HG02763 (cell line): ENCODE measurements at regions not wholly inside any gene's neighbourhood (a gene's known extent, or its start where the extent isn't known, plus 50 kb on each side); places are given as distances from the start of the nearest gene placed in this dataset.
"Not testable (repeated sequence)": the region's sequence is repeated elsewhere in the genome, so short reads cannot be mapped to it uniquely, and the experiment has no call there.

Experiments
- ATAC-seq: cut with Tn5 transposase; IDR thresholded peaks from one replicate; pipeline ENCODE4 v1.9.1; 2021; ENCODE audit warnings: mild to moderate bottlenecking, moderate library complexity; ENCODE audit not compliant: unreplicated experiment

DNA sequence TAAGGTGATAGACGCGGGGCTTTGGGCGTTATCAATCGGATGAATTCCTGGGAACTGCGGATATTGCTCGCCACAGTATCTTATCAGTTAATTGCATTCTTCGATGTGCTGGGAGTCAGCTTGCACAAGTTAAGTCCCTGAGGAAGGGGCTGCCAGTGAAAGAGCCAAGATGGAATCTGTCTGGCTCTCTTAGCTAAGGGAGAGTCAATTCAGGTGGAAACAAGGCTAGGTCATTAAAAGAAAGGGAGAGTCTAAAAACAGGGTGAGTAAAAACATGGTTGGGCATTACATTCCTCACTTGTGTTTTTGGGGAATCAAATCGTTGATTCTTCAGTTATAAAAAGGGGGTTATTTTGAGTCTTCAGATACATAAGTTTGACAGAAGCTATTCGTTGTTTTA lies 196.2 kb downstream of the OTOP1 start:
- not testable (repeated sequence) for ATAC-seq

DNA sequence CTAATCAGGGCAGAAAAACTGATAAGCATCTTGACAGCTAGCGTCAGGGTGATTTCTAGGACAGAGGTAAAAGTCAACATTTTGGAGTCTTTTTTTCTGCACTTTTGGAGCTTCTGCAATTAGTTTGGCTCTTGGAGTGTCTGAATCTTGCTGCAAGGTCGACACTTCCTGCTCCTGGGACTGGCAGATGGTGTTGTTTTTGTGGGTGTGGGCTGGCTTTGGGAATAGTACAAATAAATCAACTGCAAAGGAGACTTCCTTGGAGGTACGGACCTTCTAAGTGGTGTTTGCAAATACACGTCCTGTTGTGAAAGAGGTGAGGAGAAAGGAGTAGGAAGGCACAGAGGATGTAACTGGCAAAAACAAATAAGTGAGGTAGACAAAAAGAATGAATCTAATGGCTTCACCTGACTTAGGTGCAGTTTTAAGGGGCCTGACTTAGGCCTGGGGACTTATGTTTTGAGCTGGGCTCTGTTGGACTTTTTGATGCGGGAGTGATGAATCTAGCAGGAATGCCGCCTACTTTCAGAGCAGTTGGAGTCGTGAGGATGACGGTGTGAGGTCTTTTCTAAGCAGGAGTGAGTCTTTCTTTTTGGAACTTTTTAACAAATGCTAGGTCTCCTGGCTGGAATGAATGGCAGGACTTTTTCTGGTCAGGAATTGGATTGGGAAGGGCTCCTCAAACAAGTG lies 195.1 kb downstream of the OTOP1 start:
- ATAC-seq: not testable (repeated sequence)

DNA sequence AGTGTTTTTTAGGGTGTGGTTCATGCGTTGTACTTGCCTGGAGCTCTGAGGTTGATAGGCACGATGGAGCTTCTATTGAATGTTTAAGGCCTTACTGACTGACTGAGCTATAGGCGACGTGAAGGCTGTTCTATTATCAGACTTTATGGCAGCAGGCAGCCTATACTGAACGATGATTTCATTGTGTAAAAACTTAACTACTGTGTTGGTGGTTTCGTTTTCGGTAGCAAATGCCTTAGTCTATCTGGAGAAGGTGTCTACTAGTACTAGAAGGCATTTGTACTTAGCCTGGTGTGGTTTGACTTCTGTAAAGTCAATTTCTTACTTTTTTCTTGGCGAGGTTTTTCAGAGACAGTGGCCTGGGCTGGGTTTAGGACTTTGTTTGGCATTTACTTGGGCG lies 194.4 kb downstream of the OTOP1 start:
- not testable (repeated sequence) for ATAC-seq

DNA sequence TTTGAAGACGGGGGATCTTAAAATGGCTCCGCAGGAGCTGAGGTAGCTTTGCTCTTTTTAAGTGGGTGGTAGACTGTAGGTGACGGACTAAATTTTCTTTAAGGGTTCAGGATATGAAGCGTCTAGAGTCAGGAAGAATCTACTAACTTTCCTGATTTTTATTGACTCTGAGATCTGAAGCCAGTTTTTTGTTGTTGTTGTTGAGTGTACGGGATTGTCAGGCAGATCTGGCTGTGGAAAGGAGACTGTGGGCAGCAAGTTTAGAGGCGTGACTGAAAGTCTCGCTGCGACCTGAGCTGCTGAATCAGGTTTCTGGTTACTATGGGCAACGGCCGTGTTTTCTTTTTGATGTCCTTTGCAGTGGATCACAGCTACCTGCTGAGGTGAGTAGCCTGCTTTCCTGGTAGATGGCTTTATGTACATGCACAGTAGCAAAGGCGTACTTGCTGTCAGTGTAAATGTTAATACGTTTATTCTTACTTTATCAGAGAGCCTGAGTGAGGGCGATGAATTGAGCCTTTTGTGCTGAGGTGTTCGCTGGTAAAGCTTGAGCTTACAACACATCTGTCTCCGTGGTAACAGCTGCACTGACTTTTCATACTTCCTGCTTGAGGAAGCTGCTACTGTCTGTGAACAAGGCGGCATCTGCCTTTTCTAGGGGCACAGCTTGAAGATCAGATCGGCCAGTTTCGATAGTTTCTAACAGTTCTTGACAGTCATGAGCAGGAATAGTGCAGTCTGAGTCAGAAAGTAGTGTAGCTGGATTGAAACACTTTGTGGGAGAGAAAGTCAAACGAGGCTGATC lies 193.7 kb downstream of the OTOP1 start:
- not testable (repeated sequence) for ATAC-seq

DNA sequence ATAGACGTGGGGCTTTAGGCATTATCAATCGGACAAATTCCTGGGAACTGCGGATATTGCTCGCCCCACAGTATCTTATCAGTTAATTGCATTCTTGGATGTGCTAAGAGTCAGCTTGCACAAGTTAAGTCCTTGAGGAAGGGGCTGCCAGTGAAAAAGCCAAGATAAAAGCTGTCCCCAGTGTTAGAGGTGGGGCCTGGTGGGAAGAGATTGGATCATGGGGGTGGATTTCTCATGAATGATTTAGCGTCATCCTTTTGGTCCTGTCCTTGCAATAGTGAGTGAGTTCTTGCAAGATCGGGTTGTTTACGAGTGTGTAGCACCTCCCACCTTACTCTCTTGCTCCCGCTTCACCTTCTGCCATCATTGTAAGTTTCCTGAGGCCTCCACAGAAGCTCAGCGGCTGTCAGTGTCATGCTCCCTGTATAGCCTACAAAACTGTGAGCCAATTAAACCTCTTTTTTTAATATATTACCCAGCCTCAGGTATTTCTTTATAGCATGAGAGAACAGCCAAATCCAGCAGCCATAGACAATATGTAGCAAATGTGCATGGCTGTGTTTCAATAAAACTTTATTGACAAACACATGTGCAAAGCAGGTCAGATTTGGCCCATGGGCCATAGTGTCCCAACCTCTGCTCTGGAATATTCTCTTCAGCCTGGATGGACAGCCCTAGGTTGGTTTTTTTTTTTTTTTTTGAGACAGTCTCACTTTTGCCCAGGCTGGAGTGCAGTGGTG lies 189.2 kb downstream of the OTOP1 start:
- ATAC-seq: not testable (repeated sequence)

DNA sequence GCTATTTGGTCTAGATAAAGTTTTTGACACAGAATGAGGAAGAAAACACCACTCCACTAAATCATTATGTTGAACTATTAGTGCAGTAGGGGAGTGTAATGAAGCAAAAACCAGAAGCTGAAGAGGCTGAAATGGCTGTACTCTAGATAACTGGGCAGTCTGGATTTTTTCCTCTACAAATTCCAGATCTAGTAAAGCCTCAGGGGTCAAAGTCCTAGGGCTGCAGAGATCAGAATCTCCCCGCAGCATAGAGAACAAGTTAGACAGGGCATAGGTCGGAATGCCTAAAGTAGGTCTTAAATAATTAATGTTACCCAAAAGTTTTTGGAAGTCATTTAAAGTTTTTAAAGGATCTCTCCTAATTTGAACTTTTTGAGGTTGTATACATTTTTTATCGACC lies 180.9 kb downstream of the OTOP1 start:
- not testable (repeated sequence) for ATAC-seq

DNA sequence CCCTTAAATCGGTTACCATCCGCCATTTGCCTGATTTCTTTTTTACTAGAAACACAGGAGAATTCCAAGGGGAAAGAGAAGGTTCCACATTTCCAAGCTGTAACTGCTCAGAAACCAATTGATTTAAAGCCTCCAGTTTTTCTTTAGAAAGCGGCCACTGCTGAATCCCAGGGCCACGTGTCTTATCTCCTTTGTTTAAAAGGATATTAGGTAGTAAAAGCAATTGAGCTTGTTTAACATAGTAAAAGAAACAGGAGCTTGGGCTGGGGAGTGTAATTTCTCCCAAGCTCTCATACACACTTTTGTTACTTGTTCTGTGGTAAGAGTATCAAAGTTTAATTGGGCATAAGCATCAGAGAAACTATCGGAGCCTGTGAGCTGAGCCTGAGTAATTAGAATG lies 180.0 kb downstream of the OTOP1 start:
- ATAC-seq: not testable (repeated sequence)

DNA sequence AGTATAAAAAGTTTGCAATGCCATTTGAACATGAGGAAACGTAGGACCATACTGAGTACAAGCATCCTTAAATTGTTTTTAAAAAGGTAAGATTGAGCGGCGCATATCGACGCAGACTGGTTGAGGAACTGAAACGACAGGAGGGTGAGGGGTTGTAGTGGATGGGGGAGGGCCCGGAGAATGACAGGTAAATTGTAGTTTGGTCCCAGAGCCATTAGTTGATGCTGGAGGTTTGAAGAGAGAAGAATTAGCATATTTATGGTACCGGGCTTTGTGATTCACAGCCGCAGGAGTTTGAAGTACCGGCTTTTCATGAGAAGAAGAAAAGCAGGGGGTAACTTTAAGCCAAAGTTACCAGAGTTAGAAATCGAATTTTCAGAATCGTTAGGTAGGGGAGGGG lies 179.5 kb downstream of the OTOP1 start:
- ATAC-seq: not testable (repeated sequence)

DNA sequence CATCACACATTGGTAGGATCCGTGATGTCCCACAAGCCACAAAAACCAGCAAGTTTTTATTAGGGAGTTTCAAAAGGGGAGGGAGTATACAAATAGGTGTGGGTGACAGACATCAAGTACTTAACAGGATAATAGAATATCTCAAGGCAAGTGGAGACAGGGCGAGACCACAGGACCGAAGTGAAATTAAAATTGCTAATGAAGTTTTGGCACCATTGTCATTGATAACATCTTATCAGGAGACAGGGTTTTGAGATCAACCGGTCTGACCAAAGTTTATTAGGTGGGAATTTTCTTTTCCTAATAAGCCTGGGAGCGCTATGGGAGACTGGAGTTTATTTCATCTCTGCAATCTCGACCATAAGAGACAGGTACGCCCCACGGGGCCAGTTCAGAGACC lies 178.5 kb downstream of the OTOP1 start:
- not testable (repeated sequence) for ATAC-seq

DNA sequence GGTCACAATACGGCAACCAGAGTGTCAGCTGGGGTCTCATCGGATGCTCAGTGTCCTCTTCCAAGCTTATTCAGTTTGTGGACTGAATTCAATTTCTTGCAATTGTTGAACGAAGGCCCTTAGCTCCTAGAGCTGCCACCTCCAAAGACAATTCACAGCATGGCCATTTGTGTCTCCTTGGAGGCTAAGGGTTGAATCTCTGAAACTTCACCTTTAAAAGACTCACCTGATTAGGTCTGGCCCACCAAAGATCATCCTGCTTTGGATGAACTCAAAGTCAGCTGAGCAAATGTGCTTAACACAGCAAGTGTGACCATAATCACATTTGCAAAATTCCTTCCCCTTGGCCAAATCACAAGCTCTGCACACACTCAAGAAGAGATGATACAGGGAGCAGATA lies 175.9 kb downstream of the OTOP1 start:
- ATAC-seq: not testable (repeated sequence)

DNA sequence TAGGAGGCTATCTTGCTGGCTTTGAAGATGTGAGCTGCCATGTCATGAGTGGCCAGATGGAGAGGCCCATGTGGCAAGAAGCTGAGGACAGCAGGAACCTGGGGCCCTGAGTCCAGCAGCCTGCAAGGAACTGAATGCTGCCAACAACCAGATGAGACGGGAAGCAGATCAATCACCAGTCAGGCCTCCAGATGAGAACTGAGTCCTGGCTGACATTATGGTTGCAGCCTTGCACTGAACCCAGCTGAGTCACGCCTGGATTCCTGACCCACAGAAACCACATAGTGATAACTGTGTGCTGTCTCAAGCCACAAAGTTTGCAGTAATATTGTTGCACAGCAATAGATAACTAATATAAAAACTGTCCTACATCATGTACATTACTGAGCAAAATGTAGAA lies 173.8 kb downstream of the OTOP1 start:
- not testable (repeated sequence) for ATAC-seq

DNA sequence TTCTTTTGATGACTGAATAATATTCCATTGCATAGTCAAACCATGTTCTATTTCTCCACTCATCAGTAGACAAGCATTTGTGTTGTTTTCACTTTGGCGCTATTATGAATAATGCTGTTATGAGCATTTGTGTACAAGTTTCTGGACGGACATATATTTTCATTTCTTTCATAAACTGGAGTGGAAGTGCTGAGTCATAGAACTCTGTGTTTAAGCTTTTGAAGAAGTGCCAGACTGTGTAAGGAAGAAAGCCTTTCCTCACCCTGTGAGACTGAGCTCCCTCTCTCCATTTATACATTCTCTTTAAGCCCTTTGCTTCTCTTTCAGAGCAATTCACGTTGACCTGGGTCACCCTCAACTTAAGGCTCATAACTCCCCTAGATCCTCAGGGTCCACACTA lies 169.5 kb downstream of the OTOP1 start:
- not testable (repeated sequence) for ATAC-seq

DNA sequence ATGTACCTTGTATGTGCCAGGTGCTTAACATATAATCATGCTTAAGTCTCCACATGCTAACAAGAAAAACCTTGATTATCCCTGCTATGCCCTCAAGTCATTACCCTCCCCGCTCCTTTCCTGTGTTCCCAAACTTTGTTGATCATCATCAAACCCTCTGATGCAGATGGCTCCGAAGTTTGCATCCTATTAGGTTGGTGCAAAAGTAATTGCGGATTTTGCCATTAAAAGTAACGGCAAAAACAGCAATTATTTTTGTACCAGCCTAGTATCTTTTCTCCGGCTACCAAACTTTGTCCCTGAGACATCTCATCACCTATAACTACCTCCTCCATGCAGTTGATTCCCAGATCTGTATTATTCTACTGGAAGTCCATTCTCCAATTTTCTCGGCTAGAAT lies 142.6 kb downstream of the OTOP1 start:
- not testable (repeated sequence) for ATAC-seq

DNA sequence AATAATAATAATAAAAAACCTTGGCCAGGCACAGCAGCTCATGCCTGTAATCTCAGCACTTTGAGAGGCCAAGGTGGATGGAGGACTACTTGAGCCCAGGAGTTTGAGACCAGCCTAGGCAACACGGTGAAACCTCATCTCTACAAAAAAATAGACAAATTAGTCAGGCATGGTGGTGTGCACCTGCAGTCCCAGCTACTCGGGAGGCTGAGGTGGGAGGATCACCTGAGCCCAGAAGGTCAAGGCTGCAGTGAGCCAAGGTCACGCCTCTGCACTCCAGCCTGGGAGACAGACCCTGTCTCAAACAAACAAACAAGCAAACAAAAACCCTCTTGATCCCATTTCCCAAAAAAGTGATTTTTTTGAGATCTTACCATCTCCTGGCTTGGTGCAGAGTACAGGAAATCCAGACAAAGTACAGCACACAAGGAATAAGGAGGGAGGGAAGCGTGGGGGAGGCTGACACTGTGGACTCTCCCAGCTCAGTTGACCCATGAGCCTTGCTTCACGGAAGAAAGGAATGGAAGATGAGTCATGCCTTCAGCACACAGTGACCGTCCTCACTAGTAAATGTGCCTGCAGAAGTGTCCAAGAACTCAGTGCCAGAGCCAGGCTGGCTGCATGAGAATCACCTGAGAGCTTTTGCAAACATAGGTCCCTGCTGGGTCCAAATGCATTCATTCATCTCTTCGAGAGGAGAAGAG lies 136.9 kb downstream of the OTOP1 start:
- ATAC-seq: not testable (repeated sequence)

DNA sequence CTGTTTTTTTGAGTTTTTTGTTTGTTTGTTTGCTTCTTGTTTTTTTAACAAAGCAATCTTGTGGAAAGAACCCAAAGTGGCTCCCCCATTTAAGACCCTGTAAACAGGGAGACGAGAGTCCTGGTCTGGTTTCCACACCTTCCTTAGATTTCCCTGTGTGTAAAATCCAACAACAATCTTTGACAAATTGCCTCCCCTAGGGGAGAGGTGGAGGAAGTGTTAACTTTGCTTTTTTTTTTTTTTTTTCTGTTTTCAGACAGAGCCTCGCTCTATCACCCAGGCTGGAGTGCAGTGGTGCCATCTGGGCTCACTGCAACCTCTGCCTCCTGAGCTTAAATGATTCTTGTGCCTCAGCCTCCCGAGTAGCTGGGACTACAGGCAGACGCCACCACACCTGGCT lies 136.0 kb downstream of the OTOP1 start:
- not testable (repeated sequence) for ATAC-seq

DNA sequence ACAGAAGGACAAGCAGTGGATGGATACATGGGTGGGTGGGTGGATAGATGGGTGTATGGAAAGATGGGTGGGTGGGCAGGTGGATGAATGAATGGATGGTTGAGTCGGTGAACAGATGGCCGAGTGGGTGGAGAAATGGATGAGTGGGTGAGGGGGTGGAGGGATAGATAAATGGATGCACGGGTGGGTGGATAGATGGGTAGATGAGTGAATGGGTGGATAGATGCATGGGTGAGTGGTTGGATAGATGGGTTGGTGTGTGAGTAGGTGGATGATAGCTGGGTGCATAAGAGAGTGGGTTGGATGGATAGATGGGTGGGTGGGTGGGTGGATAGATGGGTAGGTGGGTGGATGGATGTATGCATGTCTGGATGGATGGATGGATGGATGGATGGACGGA lies 134.6 kb downstream of the OTOP1 start:
- not testable (repeated sequence) for ATAC-seq

DNA sequence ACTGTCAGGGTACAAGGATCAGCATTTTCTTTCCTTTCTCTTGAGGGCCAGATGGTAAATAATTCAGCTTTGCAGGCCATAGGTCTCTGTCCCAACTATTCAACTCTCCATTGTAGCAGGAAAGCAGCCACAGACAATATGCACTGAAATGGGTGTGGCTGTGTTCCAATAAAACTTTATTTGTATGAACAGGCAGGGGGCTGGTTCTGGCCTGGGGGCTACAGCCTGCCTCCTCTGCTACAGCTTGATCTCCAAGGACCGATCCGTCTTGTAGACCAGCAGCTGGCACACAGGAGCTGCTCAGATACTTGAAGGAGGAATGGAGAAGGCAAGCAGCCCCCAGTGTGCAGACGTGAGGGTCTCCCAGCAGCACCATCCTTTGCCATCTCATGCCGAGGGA lies 127.1 kb downstream of the OTOP1 start:
- ATAC-seq: not testable (repeated sequence)

DNA sequence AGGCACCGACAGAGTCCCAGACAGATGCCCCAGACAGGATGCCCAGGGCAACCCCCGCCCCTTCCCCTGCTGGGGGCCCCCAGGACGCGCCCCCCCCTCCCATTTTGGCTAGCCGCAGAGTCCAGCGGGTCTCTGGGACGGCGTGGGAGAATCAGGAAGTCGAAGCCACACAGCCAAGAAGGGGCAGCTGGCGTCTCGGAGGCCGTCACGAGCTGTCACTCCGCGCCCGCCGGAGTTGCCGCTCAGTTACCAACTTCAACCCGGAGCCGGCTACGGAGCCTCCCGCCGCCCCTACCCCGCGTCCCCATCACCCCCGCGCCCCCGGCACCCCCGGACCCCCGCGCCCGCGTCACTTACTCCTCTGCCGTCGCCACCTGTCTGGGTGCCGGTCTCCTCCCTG lies 119.8 kb downstream of the OTOP1 start:
- not testable (repeated sequence) for ATAC-seq

DNA sequence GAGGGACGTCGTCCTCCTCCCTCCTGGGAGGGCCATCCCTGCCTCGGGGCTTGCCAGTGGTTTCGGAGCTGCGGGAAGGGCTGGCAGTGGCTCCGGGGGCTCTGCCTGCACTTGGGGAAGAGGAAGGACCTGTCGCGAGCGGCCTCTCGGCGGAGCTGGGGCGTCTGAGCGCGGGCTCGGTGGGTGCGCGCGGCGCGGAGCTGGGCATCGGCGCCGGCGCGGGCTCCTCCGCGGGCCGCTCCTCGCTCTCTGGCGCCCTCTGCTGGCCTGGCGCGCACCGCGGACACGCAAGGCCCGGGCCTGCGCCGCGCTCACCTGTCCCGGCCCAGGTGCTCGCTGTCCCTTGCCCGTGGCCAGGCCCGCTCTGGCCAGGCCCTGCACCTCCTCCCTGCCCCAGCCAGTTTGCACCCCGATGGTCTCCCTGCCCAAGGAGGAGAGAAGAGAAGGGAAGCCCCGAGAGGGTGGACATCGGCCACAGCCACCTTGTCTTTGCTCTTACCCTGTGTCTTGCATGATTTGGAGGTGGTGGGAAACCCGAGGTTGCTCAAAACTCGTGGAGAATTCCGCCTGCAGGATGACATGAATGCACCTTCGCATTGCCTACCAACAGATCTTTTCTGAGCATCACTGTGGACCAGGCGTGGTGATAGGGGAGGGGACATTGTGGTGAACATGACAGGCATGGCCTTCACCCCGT lies 119.2 kb downstream of the OTOP1 start:
- ATAC-seq: not testable (repeated sequence)

DNA sequence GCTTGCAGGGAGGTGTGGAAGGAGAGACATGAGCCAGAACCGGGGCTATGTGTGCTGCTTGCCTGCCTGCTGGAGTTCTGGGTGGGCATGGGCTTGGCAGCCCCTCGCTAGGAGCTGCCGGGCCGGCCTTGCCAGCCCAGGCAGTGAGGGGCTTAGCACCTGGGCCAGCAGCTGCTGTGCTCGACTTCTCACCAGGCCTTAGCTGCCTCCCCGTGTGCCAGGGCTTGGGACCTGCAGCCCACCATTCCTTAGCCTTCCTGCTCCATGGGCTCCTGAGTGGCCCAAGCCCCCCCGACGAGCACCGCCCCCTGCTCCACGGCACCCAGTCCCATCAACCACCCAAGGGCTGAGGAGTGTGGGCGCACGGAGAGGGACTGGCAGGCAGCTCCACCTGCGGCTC lies 111.3 kb downstream of the OTOP1 start:
- not testable (repeated sequence) for ATAC-seq
